HEK293T (cell line): ENCODE measurements at regions not wholly inside any gene's neighbourhood (a gene's known extent, or its start where the extent isn't known, plus 50 kb on each side); places are given as distances from the start of the nearest gene placed in this dataset.

Experiments used
- ELF4 ChIP-seq: fragments of 450-650 bp; IDR thresholded peaks from 2 replicates; pipeline ENCODE4 v1.6.1; 2017; ENCODE audit warnings: antibody characterized with exemption
- FOXA1 ChIP-seq: fragments of 450-650 bp; IDR thresholded peaks from 2 replicates; pipeline ENCODE4 v1.6.1; 2016; ENCODE audit warnings: mild to moderate bottlenecking
- FOXK2 ChIP-seq: fragments of 450-650 bp; IDR thresholded peaks from 2 replicates; pipeline ENCODE4 v1.6.1; 2016; ENCODE audit warnings: mild to moderate bottlenecking
- FOXM1 ChIP-seq: fragments of 450-650 bp; IDR thresholded peaks from 2 replicates; pipeline ENCODE4 v1.6.1; 2017; ENCODE audit warnings: mild to moderate bottlenecking, borderline replicate concordance
- HDGF ChIP-seq: fragments of 450-650 bp; IDR thresholded peaks from 2 replicates; pipeline ENCODE4 v1.6.1; 2017; ENCODE audit warnings: antibody characterized with exemption, borderline replicate concordance
- NFRKB ChIP-seq: fragments of 450-650 bp; IDR thresholded peaks from 2 replicates; pipeline ENCODE4 v1.6.1; 2016; ENCODE audit warnings: mild to moderate bottlenecking, moderate library complexity
- PKNOX1 ChIP-seq: fragments of 450-650 bp; IDR thresholded peaks from 2 replicates; pipeline ENCODE4 v1.6.1; 2016
- SP1 ChIP-seq: fragments of 450-650 bp; IDR thresholded peaks from 2 replicates; pipeline ENCODE4 v1.6.1; 2017
- ZNF384 ChIP-seq: fragments of 450-650 bp; IDR thresholded peaks from 2 replicates; pipeline ENCODE4 v1.6.1; 2016

- no peak for TF ChIP-seq FOXK2
- no peak for TF ChIP-seq FOXM1
- TF ChIP-seq SP1, result no peak
- no peak for TF ChIP-seq PKNOX1
- TF ChIP-seq ELF4, result no peak
- no peak for TF ChIP-seq ZNF384
- TF ChIP-seq HDGF, result no peak
- TF ChIP-seq FOXA1, result no peak
- no peak for TF ChIP-seq NFRKB
These were observed 162.5 kb downstream of the NDUFA10 start for GRCh38 chr2:239862613-239863012.
